ENCODE measurements at regions not wholly inside any gene's neighbourhood (a gene's known extent, or its start where the extent isn't known, plus 50 kb on each side); places are given as distances from the start of the nearest gene placed in this dataset.
"Not testable (repeated sequence)": the region's sequence is repeated elsewhere in the genome, so short reads cannot be mapped to it uniquely, and the experiment has no call there.

GRCh38 chr5:57366744-57367143 lies 115.9 kb downstream of the ACTBL2 start:
- DNase-seq (no peak), ATAC-seq (no peak)
- Histone ChIP-seq H3K4me1 (no peaks in the 10 kb centered on the region), H3K4me3 (no peak overlapping the region), H3K27me3 (no peaks in the 10 kb centered on the region), H3K27ac (no peak overlapping the region), H3K36me3 (no peaks in the 10 kb centered on the region), H3K9me3 (peaks cover 0 to 5% (median 0%) of the 10 kb centered on the region in 12 donors)
- TF ChIP-seq CTCF (IDR thresholded peaks at IDR 0.05) (no peak), POLR2A (IDR thresholded peaks at IDR 0.05) (no peak)
- 91 to 93% (median 92%) methylated on average over 1 of the region's 1 CpG for WGBS, 4 donors
- intact Hi-C loops (cut with DNase I) = no loop called here

GRCh38 chr5:57362951-57363350 lies 119.7 kb downstream of the ACTBL2 start:
- 88 to 92% (median 90%) methylated on average over 5 of the region's 5 CpGs for WGBS, 4 donors
- intact Hi-C loops (cut with DNase I) = no loop called here
- H3K9me3 ChIP-seq = no peaks in the 10 kb centered on the region

GRCh38 chr5:57360871-57361270 lies 121.7 kb downstream of the ACTBL2 start:
- no peaks in the 10 kb centered on the region for H3K9me3 ChIP-seq
- no peaks in the 10 kb centered on the region for H3K27me3 ChIP-seq
- intact Hi-C loops (cut with DNase I) = no loop called here
- TF ChIP-seq CTCF (IDR thresholded peaks at IDR 0.05) (no peak), POLR2A (IDR thresholded peaks at IDR 0.05) (no peak)
- H3K27ac ChIP-seq = no peak overlapping the region
- DNase-seq (no peak), ATAC-seq (no peak)
- 84 to 100% (median 92%) methylated on average over 1 of the region's 1 CpG for WGBS, 4 donors
- H3K4me1 ChIP-seq = no peaks in the 10 kb centered on the region
- no peaks in the 10 kb centered on the region for H3K36me3 ChIP-seq
- no peak overlapping the region for H3K4me3 ChIP-seq

More at GRCh38 chr5:57362951-57363350, 119.7 kb downstream of the ACTBL2 start:
- H3K4me1 ChIP-seq = no peaks in the 10 kb centered on the region
- no peak for TF ChIP-seq POLR2A (IDR thresholded peaks at IDR 0.05)
- no peak for TF ChIP-seq CTCF (IDR thresholded peaks at IDR 0.05)
- DNase-seq (no peak), ATAC-seq (no peak)
- no peaks in the 10 kb centered on the region for H3K36me3 ChIP-seq
- H3K27me3 ChIP-seq = no peaks in the 10 kb centered on the region
- H3K4me3 ChIP-seq = no peak overlapping the region
- H3K27ac ChIP-seq = no peak overlapping the region

GRCh38 chr5:57358796-57359592 lies 123.6 kb downstream of the ACTBL2 start:
- H3K9me3 ChIP-seq = no peaks in the 10 kb centered on the region
- DNase-seq (no peak), ATAC-seq (no peak)
- TF ChIP-seq CTCF (IDR thresholded peaks at IDR 0.05) (no peak), POLR2A (IDR thresholded peaks at IDR 0.05) (no peak)
- no peaks in the 10 kb centered on the region for H3K4me1 ChIP-seq
- H3K27me3 ChIP-seq = no peaks in the 10 kb centered on the region
- WGBS, 4 donors = 82 to 87% (median 85%) methylated on average over 5 of the region's 5 CpGs
- no peak overlapping the region for H3K4me3 ChIP-seq
- H3K27ac ChIP-seq = no peak overlapping the region
- no peaks in the 10 kb centered on the region for H3K36me3 ChIP-seq
- intact Hi-C loops (cut with DNase I) = no loop called here

GRCh38 chr5:57356850-57357249 lies 125.8 kb downstream of the ACTBL2 start:
- 81 to 100% (median 90%) methylated on average over 1 to 15 of the region's 16 CpGs for WGBS, 4 donors
- intact Hi-C loops (cut with DNase I); DNase-seq: not testable (repeated sequence)

More at GRCh38 chr5:57356850-57357249, 125.8 kb downstream of the ACTBL2 start:
- not testable (repeated sequence) for H3K4me1 ChIP-seq, H3K4me3 ChIP-seq, H3K27ac ChIP-seq, H3K9me3 ChIP-seq, H3K36me3 ChIP-seq, ATAC-seq, H3K27me3 ChIP-seq
